D721Med (cell line): ENCODE measurements at regions not wholly inside any gene's neighbourhood (a gene's known extent, or its start where the extent isn't known, plus 50 kb on each side); places are given as distances from the start of the nearest gene placed in this dataset.

Experiments used
- DNase-seq: peaks from one replicate; pipeline ENCODE4 v3.0.0; 2011; ENCODE audit warnings: low spot score; ENCODE audit not compliant: insufficient read length
- FAIRE-seq: peaks from 2 replicates; lab custom pipeline; 2011; peaks lifted over from hg19 to GRCh38; lab: Jason Lieb, UNC
- TF ChIP-seq, protein P1 (sequence below): IDR thresholded peaks from 2 replicates; pipeline ENCODE4 v1.5.1; 2012; ENCODE audit warnings: mild to moderate bottlenecking, control low read depth; ENCODE audit not compliant: insufficient read depth; ENCODE audit errors: missing control alignments

DNA sequence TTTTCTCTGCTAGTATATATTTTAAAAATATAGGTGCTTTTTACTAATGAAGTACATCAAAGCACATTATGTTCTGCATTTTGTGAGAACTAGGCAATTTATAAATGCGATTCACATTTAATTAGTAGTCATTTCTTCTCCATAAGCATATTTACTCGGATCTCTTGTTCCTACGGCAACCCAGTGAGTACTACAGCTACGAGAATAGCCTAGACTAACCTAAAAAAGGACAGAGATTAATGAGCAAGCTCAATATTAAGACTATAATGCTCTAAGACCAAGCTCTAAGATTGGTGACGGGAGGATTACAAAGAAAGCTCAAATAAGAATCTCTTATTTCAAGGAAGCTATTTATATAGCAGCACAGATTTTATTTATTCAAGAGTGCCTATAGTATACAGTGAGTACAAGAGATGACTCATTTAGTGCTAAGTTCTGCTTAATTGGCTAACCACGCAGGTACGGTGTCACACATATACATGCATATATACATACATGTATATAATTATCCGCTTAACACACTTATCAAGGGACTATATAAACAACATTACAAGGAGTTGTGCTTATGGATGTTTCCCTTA, 364.7 kb downstream of the GPD2 start:
- peak; percentile 97 for FAIRE-seq
- no peak for DNase-seq
- TF ChIP-seq, protein P1, sequence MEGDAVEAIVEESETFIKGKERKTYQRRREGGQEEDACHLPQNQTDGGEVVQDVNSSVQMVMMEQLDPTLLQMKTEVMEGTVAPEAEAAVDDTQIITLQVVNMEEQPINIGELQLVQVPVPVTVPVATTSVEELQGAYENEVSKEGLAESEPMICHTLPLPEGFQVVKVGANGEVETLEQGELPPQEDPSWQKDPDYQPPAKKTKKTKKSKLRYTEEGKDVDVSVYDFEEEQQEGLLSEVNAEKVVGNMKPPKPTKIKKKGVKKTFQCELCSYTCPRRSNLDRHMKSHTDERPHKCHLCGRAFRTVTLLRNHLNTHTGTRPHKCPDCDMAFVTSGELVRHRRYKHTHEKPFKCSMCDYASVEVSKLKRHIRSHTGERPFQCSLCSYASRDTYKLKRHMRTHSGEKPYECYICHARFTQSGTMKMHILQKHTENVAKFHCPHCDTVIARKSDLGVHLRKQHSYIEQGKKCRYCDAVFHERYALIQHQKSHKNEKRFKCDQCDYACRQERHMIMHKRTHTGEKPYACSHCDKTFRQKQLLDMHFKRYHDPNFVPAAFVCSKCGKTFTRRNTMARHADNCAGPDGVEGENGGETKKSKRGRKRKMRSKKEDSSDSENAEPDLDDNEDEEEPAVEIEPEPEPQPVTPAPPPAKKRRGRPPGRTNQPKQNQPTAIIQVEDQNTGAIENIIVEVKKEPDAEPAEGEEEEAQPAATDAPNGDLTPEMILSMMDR = no peak

DNA sequence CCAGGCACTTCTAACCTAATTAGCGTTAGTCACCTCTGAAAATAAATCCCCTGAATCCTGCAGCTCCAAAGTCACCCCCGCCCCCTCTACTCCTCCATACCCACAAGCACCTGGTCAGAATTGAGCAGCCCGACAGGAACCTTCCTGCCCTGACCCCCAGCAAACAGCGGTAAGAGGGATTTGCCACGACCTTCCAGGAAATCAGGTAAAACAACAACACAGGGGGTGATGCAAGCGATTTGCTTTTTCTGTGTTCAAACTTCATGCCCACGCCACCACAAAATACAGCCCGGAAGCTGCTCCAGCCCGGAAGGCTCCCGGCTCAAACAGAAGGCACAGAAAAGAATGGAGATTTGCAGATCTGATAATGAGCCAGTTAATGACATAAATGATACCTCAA, 367.1 kb downstream of the GPD2 start:
- DNase-seq = no peak
- TF ChIP-seq, protein P1 = no peak
- FAIRE-seq = no peak

DNA sequence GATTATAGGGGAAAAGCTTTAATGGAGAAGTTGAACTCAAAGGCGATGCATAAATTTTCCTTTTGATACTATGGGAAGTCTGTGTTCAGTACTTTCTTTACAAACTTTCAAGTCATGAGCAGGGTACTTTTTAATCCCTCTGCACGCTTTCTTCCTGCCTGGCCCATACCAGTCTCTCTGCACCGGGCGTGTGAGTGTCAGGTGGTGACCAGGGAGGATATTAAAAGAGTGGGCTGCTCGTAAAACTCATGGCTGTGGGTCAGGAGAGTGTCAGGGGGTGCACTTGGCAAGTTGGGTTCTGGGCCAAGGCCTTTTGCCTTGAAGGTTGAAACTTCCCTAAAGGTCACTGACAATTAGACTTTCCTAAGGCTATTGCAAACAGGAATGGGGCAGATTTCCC, 367.8 kb downstream of the GPD2 start:
- TF ChIP-seq, protein P1 = no peak
- FAIRE-seq (no peak), DNase-seq (no peak)

DNA sequence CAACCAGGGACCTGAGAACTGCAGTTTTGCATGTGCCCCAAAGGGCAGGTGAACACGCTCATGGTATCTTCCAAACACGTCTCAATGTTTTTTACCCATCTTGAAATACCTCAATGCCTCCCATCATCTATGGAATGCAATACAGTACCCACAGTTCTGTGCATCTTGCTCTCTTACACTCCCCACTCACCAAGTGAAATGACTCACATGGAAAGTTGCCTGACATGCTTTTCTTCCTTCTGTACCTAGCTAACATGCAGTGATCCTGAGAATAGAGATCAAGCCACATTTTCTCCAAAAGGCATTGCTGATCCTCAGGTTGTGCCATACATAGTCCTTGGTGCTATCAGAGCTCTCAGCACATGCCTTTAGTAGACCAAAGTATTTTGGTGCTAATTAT, 373.9 kb downstream of the GPD2 start:
- no peak for FAIRE-seq
- TF ChIP-seq, protein P1 = no peak
- no peak for DNase-seq

DNA sequence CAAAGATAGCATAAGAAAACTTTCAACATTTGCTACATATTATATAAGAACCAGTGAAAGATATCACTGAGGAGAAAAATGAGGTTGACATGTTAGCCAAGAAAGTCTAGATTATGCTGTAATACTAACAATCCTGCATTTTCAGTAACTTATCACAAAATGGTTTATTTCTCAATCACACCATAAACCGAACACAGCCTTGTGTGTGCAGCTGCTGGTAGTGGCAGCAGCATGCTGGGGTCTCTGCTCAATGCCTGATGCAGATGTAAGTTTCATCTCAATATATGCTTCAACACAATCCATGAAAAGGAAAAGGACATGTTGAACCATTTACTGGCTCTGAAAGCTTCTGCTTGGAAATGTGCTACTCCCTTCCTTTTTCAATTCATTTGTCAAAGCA, 376.3 kb downstream of the GPD2 start:
- TF ChIP-seq, protein P1 = no peak
- FAIRE-seq (no peak), DNase-seq (no peak)

DNA sequence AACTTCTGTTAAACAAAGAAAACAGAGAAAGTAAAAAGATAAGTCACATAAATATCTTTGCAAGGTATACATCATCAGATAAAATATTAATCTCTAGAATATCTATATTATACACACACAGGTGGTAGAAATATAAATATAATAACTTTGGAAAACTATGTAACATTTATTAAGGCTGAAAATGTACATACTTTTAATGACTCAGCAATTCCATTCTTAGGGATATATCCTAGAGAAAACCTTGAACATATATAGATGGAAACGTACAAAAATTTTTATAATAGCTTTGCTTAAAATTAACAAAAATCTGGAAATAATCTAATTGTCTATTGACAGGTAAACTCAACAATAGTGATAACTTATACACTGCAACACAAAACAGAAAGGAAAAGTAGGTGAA, 381.3 kb downstream of the GPD2 start:
- FAIRE-seq (no peak), DNase-seq (no peak)
- TF ChIP-seq, protein P1 = no peak

DNA sequence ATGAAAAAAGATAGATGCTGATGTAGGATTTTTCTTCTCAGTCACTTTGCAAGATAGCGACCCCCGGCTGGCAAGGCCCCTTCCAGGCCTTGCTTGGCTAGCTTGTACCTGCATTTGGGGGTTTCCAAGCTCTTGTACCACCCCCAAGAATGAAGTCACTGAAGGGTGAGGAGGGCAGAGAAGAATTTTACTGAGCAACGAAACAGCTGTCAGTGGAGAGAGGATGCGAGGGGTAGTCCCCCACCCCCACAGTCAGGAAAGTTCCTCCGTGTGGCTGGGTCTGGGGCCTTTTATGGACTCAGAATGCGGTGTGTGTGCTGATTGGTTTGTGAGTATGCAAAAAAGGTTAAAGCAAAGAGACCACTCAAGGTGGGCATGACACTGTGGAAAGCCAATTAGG, 382.0 kb downstream of the GPD2 start:
- DNase-seq (no peak), FAIRE-seq (no peak)
- TF ChIP-seq, protein P1 = no peak
